HL-60 (cell line): ENCODE measurements at regions not wholly inside any gene's neighbourhood (a gene's known extent, or its start where the extent isn't known, plus 50 kb on each side); places are given as distances from the start of the nearest gene placed in this dataset.

Source experiments
- CTCF ChIP-seq: IDR thresholded peaks from one replicate; pipeline ENCODE4 v1.5.1; 2011; ENCODE audit warnings: low read length, control low read depth, inconsistent platforms; ENCODE audit not compliant: insufficient read depth
- POLR2AphosphoS5 ChIP-seq: IDR thresholded peaks from 2 replicates; pipeline ENCODE4 v1.6.1; 2012; ENCODE audit warnings: low read depth
- REST ChIP-seq: IDR thresholded peaks from 2 replicates; pipeline ENCODE4 v1.6.1; 2012; ENCODE audit warnings: low read depth; ENCODE audit not compliant: insufficient replicate concordance

DNA sequence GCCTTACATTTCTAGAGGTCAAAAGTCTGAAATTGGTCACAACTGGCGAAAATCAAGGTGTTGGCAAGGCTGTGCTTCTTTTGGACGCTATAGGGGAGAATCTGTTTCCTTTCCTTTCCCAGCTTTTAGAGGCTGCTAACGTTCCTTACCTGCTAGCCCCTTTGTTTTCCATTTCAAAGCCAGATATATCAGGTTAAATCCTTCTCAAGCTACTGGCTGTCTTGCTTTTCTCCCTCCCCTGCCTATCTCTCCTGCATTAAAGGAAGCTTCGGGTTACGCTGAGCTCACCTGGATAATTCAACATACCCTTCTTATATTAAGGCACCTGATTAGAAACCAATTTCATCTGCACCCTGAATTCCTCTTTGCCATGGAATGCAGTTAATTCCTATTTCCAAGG, 1569.7 kb upstream of the SLC10A2 start:
- TF ChIP-seq CTCF (no peak), POLR2AphosphoS5 (no peak), REST (no peak)
